WTC11 (cell line): ENCODE measurements at regions not wholly inside any gene's neighbourhood (a gene's known extent, or its start where the extent isn't known, plus 50 kb on each side); places are given as distances from the start of the nearest gene placed in this dataset.

Source experiments
- ATAC-seq: fragments of 200-7000 bp; cut with Tn5 transposase; 2 replicates; pipeline ENCODE4 v1.10.0; 2021; ENCODE audit warnings: mild to moderate bottlenecking, moderate library complexity
- CTCF ChIA-PET: fragments of 300-600 bp; sonication (Branson Sonifier 250); formaldehyde crosslinking; loops from one replicate; lab custom pipeline; 2021; ENCODE audit warnings: antibody characterized with exemption; lab: Charles Lee
- POLR2A ChIA-PET: fragments of 350-600 bp; sonication (Branson Sonifier 250); formaldehyde crosslinking; loops from one replicate; lab custom pipeline; 2021; ENCODE audit warnings: antibody characterized with exemption; lab: Charles Lee
- DNase-seq: peaks from one replicate; pipeline ENCODE4 v3.0.0; 2021; ENCODE audit warnings: low spot score
- H3K27ac Mint-ChIP-seq: 2 replicates; pipeline ENCODE4 v1.8.0; 2021; ENCODE audit warnings: mixed read lengths
- H3K27me3 Mint-ChIP-seq: 2 replicates; pipeline ENCODE4 v1.8.0; 2021; ENCODE audit warnings: low read depth, mild to moderate bottlenecking, moderate library complexity, mixed read lengths
- H3K36me3 Mint-ChIP-seq: 2 replicates; pipeline ENCODE4 v1.8.0; 2021; ENCODE audit warnings: mixed read lengths
- H3K4me1 Mint-ChIP-seq: 2 replicates; pipeline ENCODE4 v1.8.0; 2022; ENCODE audit warnings: mixed read lengths
- H3K4me3 Mint-ChIP-seq: 2 replicates; pipeline ENCODE4 v1.8.0; 2021; ENCODE audit warnings: mild to moderate bottlenecking, moderate library complexity, mixed read lengths
- H3K9me3 Mint-ChIP-seq: 2 replicates; pipeline ENCODE4 v1.8.0; 2021; ENCODE audit warnings: mixed read lengths
- ATF1 ChIP-seq: sonication (generic); formaldehyde crosslinking; IDR thresholded peaks from 2 replicates; pipeline ENCODE4 v1.8.1; 2023; ENCODE audit warnings: mild to moderate bottlenecking, moderate library complexity, missing genetic modification reagents
- CBFB ChIP-seq: sonication (generic); formaldehyde crosslinking; IDR thresholded peaks from 2 replicates; pipeline ENCODE4 v1.8.1; 2022; ENCODE audit warnings: mild to moderate bottlenecking, low read depth, missing genetic modification reagents
- CREB1 ChIP-seq: sonication (generic); formaldehyde crosslinking; IDR thresholded peaks from 2 replicates; pipeline ENCODE4 v1.8.0; 2023; ENCODE audit warnings: mild to moderate bottlenecking, missing genetic modification reagents
- ELF4 ChIP-seq: sonication (generic); formaldehyde crosslinking; IDR thresholded peaks from 2 replicates; pipeline ENCODE4 v1.8.1; 2022; ENCODE audit warnings: low read depth, mild to moderate bottlenecking, moderate library complexity, missing genetic modification reagents
- EMX1 ChIP-seq: fragments of 250-450 bp; sonication (Bioruptor Pico); IDR thresholded peaks from 2 replicates; pipeline ENCODE4 v1.8.0; 2021; ENCODE audit warnings: mild to moderate bottlenecking
- ESRRA ChIP-seq: sonication (generic); formaldehyde crosslinking; IDR thresholded peaks from 2 replicates; pipeline ENCODE4 v1.8.1; 2022; ENCODE audit warnings: mild to moderate bottlenecking, missing genetic modification reagents, borderline replicate concordance
- ETV6 ChIP-seq: sonication (generic); formaldehyde crosslinking; IDR thresholded peaks from 2 replicates; pipeline ENCODE4 v1.8.1; 2022; ENCODE audit warnings: mild to moderate bottlenecking, missing genetic modification reagents
- GRHL2 ChIP-seq: fragments of 250-450 bp; sonication (Bioruptor Pico); IDR thresholded peaks from 2 replicates; pipeline ENCODE4 v1.8.0; 2022; ENCODE audit warnings: mild to moderate bottlenecking, moderate library complexity; ENCODE audit not compliant: insufficient replicate concordance, severe bottlenecking
- KAT7 ChIP-seq: sonication (generic); formaldehyde crosslinking; IDR thresholded peaks from 2 replicates; pipeline ENCODE4 v1.8.1; 2023; ENCODE audit warnings: missing genetic modification reagents, mild to moderate bottlenecking, borderline replicate concordance
- MLX ChIP-seq: sonication (generic); formaldehyde crosslinking; IDR thresholded peaks from 2 replicates; pipeline ENCODE4 v1.8.1; 2023; ENCODE audit warnings: mild to moderate bottlenecking, missing genetic modification reagents, moderate library complexity
- NFE2L1 ChIP-seq: sonication (generic); formaldehyde crosslinking; IDR thresholded peaks from 2 replicates; pipeline ENCODE4 v1.8.1; 2023; ENCODE audit warnings: missing genetic modification reagents
- NFYB ChIP-seq: sonication (generic); formaldehyde crosslinking; conservative IDR thresholded peaks from 2 replicates; pipeline ENCODE4 v1.8.0; 2022; ENCODE audit warnings: low read depth, missing genetic modification reagents
- NR2C2 ChIP-seq: sonication (generic); formaldehyde crosslinking; IDR thresholded peaks from 2 replicates; pipeline ENCODE4 v1.8.0; 2022; ENCODE audit warnings: mild to moderate bottlenecking, missing genetic modification reagents
- PRRX2 ChIP-seq: fragments of 250-450 bp; sonication (Bioruptor Pico); IDR thresholded peaks from 2 replicates; pipeline ENCODE4 v1.8.0; 2021; ENCODE audit warnings: mild to moderate bottlenecking
- TP53 ChIP-seq: sonication (generic); formaldehyde crosslinking; IDR thresholded peaks from 2 replicates; pipeline ENCODE4 v1.8.1; 2023; ENCODE audit warnings: mild to moderate bottlenecking, missing genetic modification reagents
- ZNF121 ChIP-seq: sonication (generic); formaldehyde crosslinking; IDR thresholded peaks from 2 replicates; pipeline ENCODE4 v1.8.0; 2023; ENCODE audit warnings: missing genetic modification reagents
- ZNF219 ChIP-seq: sonication (generic); formaldehyde crosslinking; IDR thresholded peaks from 2 replicates; pipeline ENCODE4 v1.8.0; 2023; ENCODE audit warnings: missing genetic modification reagents, mild to moderate bottlenecking, borderline replicate concordance
- ZNF263 ChIP-seq: sonication (generic); formaldehyde crosslinking; IDR thresholded peaks from 2 replicates; pipeline ENCODE4 v1.8.1; 2022; ENCODE audit warnings: low read depth, mild to moderate bottlenecking, moderate library complexity, missing genetic modification reagents
- ZNF396 ChIP-seq: fragments of 250-450 bp; sonication (Bioruptor Pico); IDR thresholded peaks from 2 replicates; pipeline ENCODE4 v1.8.0; 2021; ENCODE audit warnings: mild to moderate bottlenecking, moderate library complexity, borderline replicate concordance
- ZNF423 ChIP-seq: fragments of 250-450 bp; sonication (Bioruptor Pico); IDR thresholded peaks from 2 replicates; pipeline ENCODE4 v2.1.2; 2022; ENCODE audit warnings: mild to moderate bottlenecking, moderate library complexity
- ZNF425 ChIP-seq: fragments of 250-450 bp; sonication (Bioruptor Pico); conservative IDR thresholded peaks from 2 replicates; pipeline ENCODE4 v1.9.0; 2021; ENCODE audit warnings: mild to moderate bottlenecking
- TF ChIP-seq, protein P1 (sequence below): sonication (generic); formaldehyde crosslinking; conservative IDR thresholded peaks from 2 replicates; pipeline ENCODE4 v1.8.1; 2022; ENCODE audit warnings: mild to moderate bottlenecking, missing genetic modification reagents
- TF ChIP-seq, protein P2 (sequence below): sonication (generic); formaldehyde crosslinking; IDR thresholded peaks from 2 replicates; pipeline ENCODE4 v1.8.1; 2022; ENCODE audit warnings: low read depth, mild to moderate bottlenecking, moderate library complexity, missing genetic modification reagents, borderline replicate concordance
- TF ChIP-seq, protein P3 (sequence below): fragments of 250-450 bp; sonication (Bioruptor Pico); IDR thresholded peaks from 2 replicates; pipeline ENCODE4 v1.9.0; 2021; ENCODE audit warnings: mild to moderate bottlenecking
- TF ChIP-seq, protein P4 (sequence below): sonication (generic); formaldehyde crosslinking; IDR thresholded peaks from 2 replicates; pipeline ENCODE4 v1.8.1; 2023; ENCODE audit warnings: mild to moderate bottlenecking, moderate library complexity, missing genetic modification reagents
- TF ChIP-seq, protein P5 (sequence below): sonication (generic); formaldehyde crosslinking; IDR thresholded peaks from 2 replicates; pipeline ENCODE4 v1.8.1; 2022; ENCODE audit warnings: missing genetic modification reagents, borderline replicate concordance

- Mint-ChIP-seq H3K4me1 (peaks cover 19% of the 10 kb centered on the region), H3K9me3 (peaks cover 46% of the 10 kb centered on the region), H3K36me3 (peaks cover 32% of the 10 kb centered on the region), H3K27ac (no peak overlapping the region), H3K27me3 (peaks cover 3% of the 10 kb centered on the region; the same call in 1 of the 2 replicates), H3K4me3 (no peak overlapping the region)
- no peak for DNase-seq
- ChIA-PET POLR2A (no interaction called here), CTCF (no interaction called here)
- TF ChIP-seq GRHL2 (CRISPR knock-in tag) (no peak), PRRX2 (CRISPR knock-in tag) (no peak), KAT7 (CRISPR knock-in tag) (no peak), ELF4 (CRISPR knock-in tag) (no peak), CBFB (CRISPR knock-in tag) (no peak), ZNF423 (no peak), TP53 (no peak), ATF1 (CRISPR knock-in tag) (no peak), ESRRA (CRISPR knock-in tag) (no peak), ZNF263 (CRISPR knock-in tag) (no peak), ZNF219 (CRISPR knock-in tag) (no peak)
- TF ChIP-seq, protein P1, sequence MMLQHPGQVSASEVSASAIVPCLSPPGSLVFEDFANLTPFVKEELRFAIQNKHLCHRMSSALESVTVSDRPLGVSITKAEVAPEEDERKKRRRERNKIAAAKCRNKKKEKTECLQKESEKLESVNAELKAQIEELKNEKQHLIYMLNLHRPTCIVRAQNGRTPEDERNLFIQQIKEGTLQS = no peak
- TF ChIP-seq, protein P2, sequence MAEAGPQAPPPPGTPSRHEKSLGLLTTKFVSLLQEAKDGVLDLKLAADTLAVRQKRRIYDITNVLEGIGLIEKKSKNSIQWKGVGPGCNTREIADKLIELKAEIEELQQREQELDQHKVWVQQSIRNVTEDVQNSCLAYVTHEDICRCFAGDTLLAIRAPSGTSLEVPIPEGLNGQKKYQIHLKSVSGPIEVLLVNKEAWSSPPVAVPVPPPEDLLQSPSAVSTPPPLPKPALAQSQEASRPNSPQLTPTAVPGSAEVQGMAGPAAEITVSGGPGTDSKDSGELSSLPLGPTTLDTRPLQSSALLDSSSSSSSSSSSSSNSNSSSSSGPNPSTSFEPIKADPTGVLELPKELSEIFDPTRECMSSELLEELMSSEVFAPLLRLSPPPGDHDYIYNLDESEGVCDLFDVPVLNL (CRISPR knock-in tag) = no peak
- TF ChIP-seq, protein P3, sequence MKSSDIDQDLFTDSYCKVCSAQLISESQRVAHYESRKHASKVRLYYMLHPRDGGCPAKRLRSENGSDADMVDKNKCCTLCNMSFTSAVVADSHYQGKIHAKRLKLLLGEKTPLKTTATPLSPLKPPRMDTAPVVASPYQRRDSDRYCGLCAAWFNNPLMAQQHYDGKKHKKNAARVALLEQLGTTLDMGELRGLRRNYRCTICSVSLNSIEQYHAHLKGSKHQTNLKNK (CRISPR knock-in tag) = no peak
- TF ChIP-seq, protein P4, sequence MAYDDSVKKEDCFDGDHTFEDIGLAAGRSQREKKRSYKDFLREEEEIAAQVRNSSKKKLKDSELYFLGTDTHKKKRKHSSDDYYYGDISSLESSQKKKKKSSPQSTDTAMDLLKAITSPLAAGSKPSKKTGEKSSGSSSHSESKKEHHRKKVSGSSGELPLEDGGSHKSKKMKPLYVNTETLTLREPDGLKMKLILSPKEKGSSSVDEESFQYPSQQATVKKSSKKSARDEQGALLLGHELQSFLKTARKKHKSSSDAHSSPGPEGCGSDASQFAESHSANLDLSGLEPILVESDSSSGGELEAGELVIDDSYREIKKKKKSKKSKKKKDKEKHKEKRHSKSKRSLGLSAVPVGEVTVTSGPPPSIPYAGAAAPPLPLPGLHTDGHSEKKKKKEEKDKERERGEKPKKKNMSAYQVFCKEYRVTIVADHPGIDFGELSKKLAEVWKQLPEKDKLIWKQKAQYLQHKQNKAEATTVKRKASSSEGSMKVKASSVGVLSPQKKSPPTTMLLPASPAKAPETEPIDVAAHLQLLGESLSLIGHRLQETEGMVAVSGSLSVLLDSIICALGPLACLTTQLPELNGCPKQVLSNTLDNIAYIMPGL (CRISPR knock-in tag) = no peak
- ATAC-seq = no peak
Measured at GRCh38 chr14:22233377-22233776, 355.6 kb downstream of the DAD1 start.

DNA sequence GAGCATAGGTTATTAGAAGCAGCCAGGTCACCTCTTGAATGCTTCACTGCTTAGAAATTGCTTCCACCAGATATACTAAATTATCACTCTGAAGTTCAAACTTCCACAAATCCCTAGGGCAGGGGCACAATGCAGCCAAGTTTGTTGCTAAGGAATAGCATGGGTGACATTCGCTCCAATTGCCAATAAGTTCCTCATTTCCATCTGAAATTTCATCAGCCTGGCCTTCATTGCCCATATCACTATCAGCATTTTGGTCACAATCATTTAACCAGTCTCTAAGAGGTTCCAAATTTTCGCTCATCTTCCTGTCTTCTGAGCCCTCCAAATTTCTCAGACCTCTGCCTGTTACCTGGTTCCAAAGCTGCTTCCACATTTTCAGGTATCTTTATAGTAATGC lies 356.1 kb downstream of the DAD1 start:
- peaks cover 3% of the 10 kb centered on the region; the same call in 1 of the 2 replicates for H3K27me3 Mint-ChIP-seq
- H3K27ac Mint-ChIP-seq = no peak overlapping the region
- ATAC-seq = no peak
- no peak for DNase-seq
- H3K4me3 Mint-ChIP-seq = no peak overlapping the region
- TF ChIP-seq NFYB (CRISPR knock-in tag) (no peak), NFE2L1 (CRISPR knock-in tag) (no peak), ZNF121 (CRISPR knock-in tag) (no peak), PRRX2 (CRISPR knock-in tag) (no peak), ETV6 (no peak), CREB1 (CRISPR knock-in tag) (no peak), ZNF423 (no peak), ZNF396 (CRISPR knock-in tag) (no peak), MLX (CRISPR knock-in tag) (no peak), EMX1 (no peak), ZNF425 (CRISPR knock-in tag) (no peak), ZNF263 (CRISPR knock-in tag) (no peak), NR2C2 (CRISPR knock-in tag) (no peak)
- TF ChIP-seq, protein P5, sequence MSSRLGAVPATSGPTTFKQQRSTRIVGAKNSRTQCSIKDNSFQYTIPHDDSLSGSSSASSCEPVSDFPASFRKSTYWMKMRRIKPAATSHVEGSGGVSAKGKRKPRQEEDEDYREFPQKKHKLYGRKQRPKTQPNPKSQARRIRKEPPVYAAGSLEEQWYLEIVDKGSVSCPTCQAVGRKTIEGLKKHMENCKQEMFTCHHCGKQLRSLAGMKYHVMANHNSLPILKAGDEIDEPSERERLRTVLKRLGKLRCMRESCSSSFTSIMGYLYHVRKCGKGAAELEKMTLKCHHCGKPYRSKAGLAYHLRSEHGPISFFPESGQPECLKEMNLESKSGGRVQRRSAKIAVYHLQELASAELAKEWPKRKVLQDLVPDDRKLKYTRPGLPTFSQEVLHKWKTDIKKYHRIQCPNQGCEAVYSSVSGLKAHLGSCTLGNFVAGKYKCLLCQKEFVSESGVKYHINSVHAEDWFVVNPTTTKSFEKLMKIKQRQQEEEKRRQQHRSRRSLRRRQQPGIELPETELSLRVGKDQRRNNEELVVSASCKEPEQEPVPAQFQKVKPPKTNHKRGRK (CRISPR knock-in tag) = no peak
- POLR2A ChIA-PET = no interaction called here
- peaks cover 32% of the 10 kb centered on the region for H3K36me3 Mint-ChIP-seq
- CTCF ChIA-PET = no interaction called here
- peaks cover 46% of the 10 kb centered on the region for H3K9me3 Mint-ChIP-seq
- H3K4me1 Mint-ChIP-seq = peaks cover 15% of the 10 kb centered on the region
